B cell (primary cell): ENCODE measurements at regions not wholly inside any gene's neighbourhood (a gene's known extent, or its start where the extent isn't known, plus 50 kb on each side); places are given as distances from the start of the nearest gene placed in this dataset.

Experiments
- ATAC-seq: fragments of 200-7000 bp; cut with Tn5 transposase; one replicate; pipeline ENCODE4 v1.10.0; 2021; ENCODE audit warnings: low read depth, mild to moderate bottlenecking, moderate number of reproducible peaks, moderate library complexity
- CTCF ChIA-PET: fragments of 350-600 bp; sonication (Branson Sonifier 250); formaldehyde crosslinking; loops from one replicate; lab custom pipeline; 2021; ENCODE audit warnings: antibody characterized with exemption, inconsistent platforms; lab: Charles Lee
- POLR2A ChIA-PET: fragments of 350-600 bp; sonication (Branson Sonifier 250); formaldehyde crosslinking; loops from one replicate; lab custom pipeline; 2021; ENCODE audit warnings: antibody characterized with exemption; lab: Charles Lee
- DNase-seq: peaks from one replicate; pipeline ENCODE4 v3.0.0; 2013
- H2AFZ ChIP-seq: 2 replicates; pipeline ENCODE4 v1.6.1; 2012; ENCODE audit warnings: mild to moderate bottlenecking, low read depth, low read length; ENCODE audit not compliant: insufficient read depth, poor library complexity, severe bottlenecking
- H3K27ac ChIP-seq, 2 donors: 1 replicate in 1 of 2; 2 replicates in 1 of 2; pipeline ENCODE4 v1.5.1; 2012 to 2013; ENCODE audit warnings: low read length in 2 of 2, mild to moderate bottlenecking in 2 of 2, moderate library complexity in 1 of 2
- H3K27me3 ChIP-seq, 4 experiments: fragments of 200-600 bp in 1 of 4; sonication (generic) in 1 of 4; replicated peaks in 1 of 4; 1 replicate in 2 of 4; 2 replicates in 2 of 4; pipeline versions ENCODE4 v1.6.1 to v1.7.0; 2013 to 2016; ENCODE audit warnings: low read length in 3 of 4, mild to moderate bottlenecking in 2 of 4, mixed read lengths in 1 of 4, moderate library complexity in 1 of 4; ENCODE audit not compliant: insufficient read depth in 4 of 4, control insufficient read depth in 3 of 4; ENCODE audit errors: control extremely low read depth in 1 of 4
- H3K36me3 ChIP-seq, 2 experiments: replicated peaks in 1 of 2; 1 replicate in 1 of 2; 2 replicates in 1 of 2; pipeline versions ENCODE4 v1.6.1 to v1.7.1; 2013; ENCODE audit warnings: low read length in 1 of 2; ENCODE audit not compliant: insufficient read depth in 2 of 2, control insufficient read depth in 1 of 2; ENCODE audit errors: control extremely low read depth in 1 of 2, extremely low read depth in 1 of 2
- H3K4me1 ChIP-seq, 2 donors: fragments of 200-600 bp in 1 of 2; sonication (generic) in 1 of 2; 1 replicate in 1 of 2; 2 replicates in 1 of 2; pipeline versions ENCODE4 v1.5.1 to v1.6.1; 2013 to 2017; ENCODE audit warnings: low read length in 2 of 2; ENCODE audit not compliant: control insufficient read depth in 2 of 2, insufficient read depth in 2 of 2
- H3K4me2 ChIP-seq: replicated peaks from 2 replicates; pipeline ENCODE3; 2012; ENCODE audit warnings: mild to moderate bottlenecking, low read depth, low read length; ENCODE audit not compliant: poor library complexity, severe bottlenecking
- H3K4me3 ChIP-seq, 5 experiments: fragments of 200-600 bp in 1 of 5; sonication (generic) in 1 of 5; 1 replicate in 3 of 5; 2 replicates in 2 of 5; pipeline versions ENCODE4 v1.5.1 to v1.7.0; 2011 to 2016; ENCODE audit warnings: low read length in 4 of 5, mild to moderate bottlenecking in 4 of 5, low read depth in 2 of 5, control low read depth in 1 of 5, moderate library complexity in 1 of 5; ENCODE audit not compliant: insufficient read depth in 1 of 5; ENCODE audit errors: control extremely low read depth in 1 of 5, extremely low read depth in 1 of 5
- H3K79me2 ChIP-seq: fragments of 200-600 bp; sonication (generic); one replicate; pipeline ENCODE4 v1.6.0; 2016; ENCODE audit warnings: low read length; ENCODE audit not compliant: control insufficient read depth, insufficient read depth
- H3K9ac ChIP-seq: fragments of 200-600 bp; sonication (generic); 2 replicates; pipeline ENCODE4 v1.6.1; 2017; ENCODE audit warnings: mild to moderate bottlenecking, low read length, moderate library complexity
- H3K9me3 ChIP-seq, 3 donors: one replicate each; pipeline versions ENCODE4 v1.6.1 to v1.7.1; 2013; ENCODE audit warnings: low read length in 2 of 3; ENCODE audit not compliant: control insufficient read depth in 2 of 3, insufficient read depth in 1 of 3; ENCODE audit errors: control extremely low read depth in 1 of 3
- H4K20me1 ChIP-seq: 2 replicates; pipeline ENCODE4 v1.6.0; 2012; ENCODE audit warnings: mild to moderate bottlenecking, low read length; ENCODE audit not compliant: insufficient read depth, control insufficient read depth, poor library complexity, severe bottlenecking
- H3K27ac Mint-ChIP-seq: one replicate; pipeline ENCODE4 v1.8.0; 2021; ENCODE audit warnings: mixed read lengths
- H3K27me3 Mint-ChIP-seq: one replicate; pipeline ENCODE4 v1.8.0; 2021; ENCODE audit warnings: mixed read lengths
- H3K4me1 Mint-ChIP-seq: one replicate; pipeline ENCODE4 v1.8.0; 2021; ENCODE audit warnings: mixed read lengths
- H3K4me3 Mint-ChIP-seq: one replicate; pipeline ENCODE4 v1.8.0; 2021; ENCODE audit warnings: mixed read lengths
- H3K9me3 Mint-ChIP-seq: one replicate; pipeline ENCODE4 v1.8.0; 2022; ENCODE audit warnings: mixed read lengths; ENCODE audit not compliant: insufficient read depth
- EZH2 ChIP-seq: IDR thresholded peaks from 2 replicates; pipeline ENCODE4 v1.6.1; 2012; ENCODE audit warnings: borderline replicate concordance, low read depth, mild to moderate bottlenecking, moderate library complexity, low read length; ENCODE audit not compliant: insufficient read depth, poor library complexity, severe bottlenecking
- WGBS: methylation state at CpG from one replicate; pipeline ENCODE4 v1.1.5; 2013; ENCODE audit warnings: missing lambda C conversion rate; ENCODE audit not compliant: insufficient coverage; 5-methylcytosine and 5-hydroxymethylcytosine counted together
- intact Hi-C: fragments of 100-400 bp; cut with micrococcal nuclease; formaldehyde crosslinking; loops from one replicate; pipeline ENCODE4 v1.10.0; 2022
- TF ChIP-seq, protein P1 (sequence below): fragments of 200-600 bp; IDR thresholded peaks from one replicate; pipeline ENCODE4 v1.8.0; 2022; ENCODE audit warnings: antibody characterized with exemption, mild to moderate bottlenecking

GRCh38 chr2:88852753-88853402 lies 161.4 kb downstream of the RPIA start:
- peak overlapping the region; percentile 42 for H3K9ac ChIP-seq
- peak overlapping the region; percentile 58 for H3K4me3 Mint-ChIP-seq
- no peaks in the 10 kb centered on the region for H3K27me3 Mint-ChIP-seq
- no peaks in the 10 kb centered on the region for H3K27me3 ChIP-seq
- no peaks in the 10 kb centered on the region for H3K9me3 Mint-ChIP-seq
- H3K27ac Mint-ChIP-seq = peak overlapping the region; percentile 92
- peak overlapping the region; percentile 90 to 98 for H3K27ac ChIP-seq
- peak overlapping the region; percentile 63 for H3K4me2 ChIP-seq
- H3K4me1 Mint-ChIP-seq = peaks cover 89% of the 10 kb centered on the region
- DNase-seq (no peak), ATAC-seq (no peak)
- H3K79me2 ChIP-seq = peaks cover 52% of the 10 kb centered on the region
- TF ChIP-seq, protein P1, sequence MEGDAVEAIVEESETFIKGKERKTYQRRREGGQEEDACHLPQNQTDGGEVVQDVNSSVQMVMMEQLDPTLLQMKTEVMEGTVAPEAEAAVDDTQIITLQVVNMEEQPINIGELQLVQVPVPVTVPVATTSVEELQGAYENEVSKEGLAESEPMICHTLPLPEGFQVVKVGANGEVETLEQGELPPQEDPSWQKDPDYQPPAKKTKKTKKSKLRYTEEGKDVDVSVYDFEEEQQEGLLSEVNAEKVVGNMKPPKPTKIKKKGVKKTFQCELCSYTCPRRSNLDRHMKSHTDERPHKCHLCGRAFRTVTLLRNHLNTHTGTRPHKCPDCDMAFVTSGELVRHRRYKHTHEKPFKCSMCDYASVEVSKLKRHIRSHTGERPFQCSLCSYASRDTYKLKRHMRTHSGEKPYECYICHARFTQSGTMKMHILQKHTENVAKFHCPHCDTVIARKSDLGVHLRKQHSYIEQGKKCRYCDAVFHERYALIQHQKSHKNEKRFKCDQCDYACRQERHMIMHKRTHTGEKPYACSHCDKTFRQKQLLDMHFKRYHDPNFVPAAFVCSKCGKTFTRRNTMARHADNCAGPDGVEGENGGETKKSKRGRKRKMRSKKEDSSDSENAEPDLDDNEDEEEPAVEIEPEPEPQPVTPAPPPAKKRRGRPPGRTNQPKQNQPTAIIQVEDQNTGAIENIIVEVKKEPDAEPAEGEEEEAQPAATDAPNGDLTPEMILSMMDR = no peak
- no peak for TF ChIP-seq EZH2
- POLR2A ChIA-PET = interaction anchor here (18.4 kb wide), 1 partner anchor 13 kb away, joined by 509 read pairs; no protein-coding TSS in a partner anchor
- CTCF ChIA-PET = interaction anchor here (20.8 kb wide), 1 partner anchor 18 kb away, joined by 577 read pairs; no protein-coding TSS in a partner anchor
- H3K4me3 ChIP-seq = peak overlapping the region in 1 of 5 experiments; percentile 29
- intact Hi-C loops = no loop called here
- H3K9me3 ChIP-seq = peaks cover 0 to 43% (median 4%) of the 10 kb centered on the region in 3 donors
- peaks cover 84 to 87% of the 10 kb centered on the region in 2 donors for H3K4me1 ChIP-seq
- peaks cover 0 to 15% of the 10 kb centered on the region in 2 experiments for H3K36me3 ChIP-seq
- WGBS = 89% methylated on average over 1 of the region's 3 CpGs
- peak overlapping the region; percentile 34 for H2AFZ ChIP-seq
- no peaks in the 10 kb centered on the region for H4K20me1 ChIP-seq

GRCh38 chr2:88853403-88853790 lies 161.9 kb downstream of the RPIA start:
- H3K4me2 ChIP-seq = peak overlapping the region; percentile 63
- H3K4me1 ChIP-seq = peaks cover 82 to 83% of the 10 kb centered on the region in 2 donors
- no peaks in the 10 kb centered on the region for H3K9me3 Mint-ChIP-seq
- peak overlapping the region; percentile 92 for H3K27ac Mint-ChIP-seq
- peaks cover 0 to 20% of the 10 kb centered on the region in 2 experiments for H3K36me3 ChIP-seq
- 50% methylated on average over 2 of the region's 2 CpGs for whole genome bisulfite sequencing
- H3K4me3 ChIP-seq = no peak overlapping the region
- peaks cover 0 to 47% (median 4%) of the 10 kb centered on the region in 3 donors for H3K9me3 ChIP-seq
- ChIA-PET POLR2A (interaction anchor here (18.4 kb wide), 1 partner anchor 14 kb away, joined by 509 read pairs; no protein-coding TSS in a partner anchor), CTCF (interaction anchor here (20.8 kb wide), 1 partner anchor 19 kb away, joined by 577 read pairs; no protein-coding TSS in a partner anchor)
- H3K27me3 ChIP-seq = no peaks in the 10 kb centered on the region
- DNase-seq = no peak
- no peak for TF ChIP-seq EZH2
- TF ChIP-seq, protein P1 = no peak
- H3K4me1 Mint-ChIP-seq = peaks cover 88% of the 10 kb centered on the region
- no peaks in the 10 kb centered on the region for H3K27me3 Mint-ChIP-seq
- H4K20me1 ChIP-seq = no peaks in the 10 kb centered on the region
- ATAC-seq = no peak
- H3K4me3 Mint-ChIP-seq = peak overlapping the region; percentile 21
- H3K27ac ChIP-seq = peak overlapping the region; percentile 90 to 98
- H2AFZ ChIP-seq = no peak overlapping the region
- peak overlapping the region; percentile 42 for H3K9ac ChIP-seq
- intact Hi-C loops = no loop called here
- H3K79me2 ChIP-seq = peaks cover 53% of the 10 kb centered on the region
